ENCODE measurements at regions not wholly inside any gene's neighbourhood (a gene's known extent, or its start where the extent isn't known, plus 50 kb on each side); places are given as distances from the start of the nearest gene placed in this dataset.

- H3K4me3 ChIP-seq (ENCODE audit: low read length) = no peak overlapping the region
- no peak for TF ChIP-seq ZNF274 (IDR thresholded peaks at IDR 0.05; ENCODE audit: low read depth, low read length)
Observed at GRCh38 chr13:104979281-104980030, 1556.0 kb downstream of the EFNB2 start.

- no peak for TF ChIP-seq ZNF274 (IDR thresholded peaks at IDR 0.05; ENCODE audit: low read depth, low read length)
- no peak overlapping the region for H3K4me3 ChIP-seq (ENCODE audit: low read length)
Observed at GRCh38 chr13:104976986-104977385, 1558.5 kb downstream of the EFNB2 start.

GRCh38 chr13:104975272-104975671, 1560.2 kb downstream of the EFNB2 start:
- peak overlapping the region; percentile 43; the same call in 1 of the 2 replicates for H3K4me3 ChIP-seq (ENCODE audit: low read length)
- TF ChIP-seq ZNF274 (IDR thresholded peaks at IDR 0.05; ENCODE audit: low read depth, low read length) = no peak

GRCh38 chr13:104968876-104969275, 1566.6 kb downstream of the EFNB2 start:
- no peak for TF ChIP-seq ZNF274 (IDR thresholded peaks at IDR 0.05; ENCODE audit: low read depth, low read length)
- no peak overlapping the region for H3K4me3 ChIP-seq (ENCODE audit: low read length)

- no peak for TF ChIP-seq ZNF274 (IDR thresholded peaks at IDR 0.05; ENCODE audit: low read depth, low read length)
- no peak overlapping the region for H3K4me3 ChIP-seq (ENCODE audit: low read length)
Observed at GRCh38 chr13:104967836-104968630, 1567.4 kb downstream of the EFNB2 start.

- no peak overlapping the region for H3K4me3 ChIP-seq (ENCODE audit: low read length)
- no peak for TF ChIP-seq ZNF274 (IDR thresholded peaks at IDR 0.05; ENCODE audit: low read depth, low read length)
Observed at GRCh38 chr13:104967376-104967775, 1568.1 kb downstream of the EFNB2 start.

GRCh38 chr13:104962411-104962810, 1573.1 kb downstream of the EFNB2 start:
- no peak overlapping the region for H3K4me3 ChIP-seq (ENCODE audit: low read length)
- TF ChIP-seq ZNF274 (IDR thresholded peaks at IDR 0.05; ENCODE audit: low read depth, low read length) = no peak

GRCh38 chr13:104961246-104961645, 1574.2 kb downstream of the EFNB2 start:
- H3K4me3 ChIP-seq (ENCODE audit: low read length) = no peak overlapping the region
- TF ChIP-seq ZNF274 (IDR thresholded peaks at IDR 0.05; ENCODE audit: low read depth, low read length) = no peak

- no peak for TF ChIP-seq ZNF274 (IDR thresholded peaks at IDR 0.05; ENCODE audit: low read depth, low read length)
- no peak overlapping the region for H3K4me3 ChIP-seq (ENCODE audit: low read length)
Observed at GRCh38 chr13:104954210-104954609, 1581.3 kb downstream of the EFNB2 start.

GRCh38 chr13:104953588-104953987, 1581.9 kb downstream of the EFNB2 start:
- no peak for TF ChIP-seq ZNF274 (IDR thresholded peaks at IDR 0.05; ENCODE audit: low read depth, low read length)
- no peak overlapping the region for H3K4me3 ChIP-seq (ENCODE audit: low read length)

GRCh38 chr13:104949840-104950740, 1585.4 kb downstream of the EFNB2 start:
- no peak for TF ChIP-seq ZNF274 (IDR thresholded peaks at IDR 0.05; ENCODE audit: low read depth, low read length)
- no peak overlapping the region for H3K4me3 ChIP-seq (ENCODE audit: low read length)

GRCh38 chr13:104944176-104944575, 1591.3 kb downstream of the EFNB2 start:
- no peak overlapping the region for H3K4me3 ChIP-seq (ENCODE audit: low read length)
- no peak for TF ChIP-seq ZNF274 (IDR thresholded peaks at IDR 0.05; ENCODE audit: low read depth, low read length)

GRCh38 chr13:104943331-104943730, 1592.1 kb downstream of the EFNB2 start:
- no peak for TF ChIP-seq ZNF274 (IDR thresholded peaks at IDR 0.05; ENCODE audit: low read depth, low read length)
- H3K4me3 ChIP-seq (ENCODE audit: low read length) = no peak overlapping the region

- no peak overlapping the region for H3K4me3 ChIP-seq (ENCODE audit: low read length)
- TF ChIP-seq ZNF274 (IDR thresholded peaks at IDR 0.05; ENCODE audit: low read depth, low read length) = no peak
Observed at GRCh38 chr13:104937881-104938280, 1597.6 kb downstream of the EFNB2 start.

Measured in GM08714 (cell line).